ENCODE measurements at regions not wholly inside any gene's neighbourhood (a gene's known extent, or its start where the extent isn't known, plus 50 kb on each side); places are given as distances from the start of the nearest gene placed in this dataset.

GRCh38 chr5:27532305-27532704 is 493.9 kb upstream of the CDH9 start:
- DNase-seq (ENCODE audit: low read depth, low spot score) = no peak
- POLR2A ChIA-PET = no interaction called here
- CTCF ChIA-PET = no interaction called here
- no peak for TF ChIP-seq CTCF (IDR thresholded peaks at IDR 0.05; ENCODE audit: low read depth, low read length)
- Histone ChIP-seq H3K9me3 (ENCODE audit: control insufficient read depth, insufficient read depth, low read length) (no peaks in the 10 kb centered on the region), H3K27me3 (ENCODE audit: control insufficient read depth, insufficient read depth, low read length) (no peaks in the 10 kb centered on the region), H3K4me3 (ENCODE audit: low read depth, low read length) (no peak overlapping the region), H3K27ac (ENCODE audit: low read depth, low read length) (no peak overlapping the region)

GRCh38 chr5:27524515-27524914 is 486.1 kb upstream of the CDH9 start:
- no peak for DNase-seq (ENCODE audit: low read depth, low spot score)
- Histone ChIP-seq H3K27ac (ENCODE audit: low read depth, low read length) (no peak overlapping the region), H3K4me3 (ENCODE audit: low read depth, low read length) (no peak overlapping the region), H3K27me3 (ENCODE audit: control insufficient read depth, insufficient read depth, low read length) (no peaks in the 10 kb centered on the region), H3K9me3 (ENCODE audit: control insufficient read depth, insufficient read depth, low read length) (peaks cover 8% of the 10 kb centered on the region)
- TF ChIP-seq CTCF (IDR thresholded peaks at IDR 0.05; ENCODE audit: low read depth, low read length) = no peak
- ChIA-PET POLR2A (no interaction called here), CTCF (no interaction called here)

GRCh38 chr5:27523629-27524028 is 485.2 kb upstream of the CDH9 start:
- Histone ChIP-seq H3K9me3 (ENCODE audit: control insufficient read depth, insufficient read depth, low read length) (peaks cover 8% of the 10 kb centered on the region), H3K27me3 (ENCODE audit: control insufficient read depth, insufficient read depth, low read length) (no peaks in the 10 kb centered on the region), H3K4me3 (ENCODE audit: low read depth, low read length) (no peak overlapping the region), H3K27ac (ENCODE audit: low read depth, low read length) (no peak overlapping the region)
- CTCF ChIA-PET = no interaction called here
- no peak for TF ChIP-seq CTCF (IDR thresholded peaks at IDR 0.05; ENCODE audit: low read depth, low read length)
- POLR2A ChIA-PET = no interaction called here
- DNase-seq (ENCODE audit: low read depth, low spot score) = no peak

- Histone ChIP-seq H3K27ac (ENCODE audit: low read depth, low read length) (no peak overlapping the region), H3K4me3 (ENCODE audit: low read depth, low read length) (no peak overlapping the region), H3K9me3 (ENCODE audit: control insufficient read depth, insufficient read depth, low read length) (peaks cover 5% of the 10 kb centered on the region; the same call in 1 of the 2 replicates), H3K27me3 (ENCODE audit: control insufficient read depth, insufficient read depth, low read length) (no peaks in the 10 kb centered on the region)
- ChIA-PET POLR2A (no interaction called here), CTCF (no interaction called here)
- no peak for TF ChIP-seq CTCF (IDR thresholded peaks at IDR 0.05; ENCODE audit: low read depth, low read length)
- no peak for DNase-seq (ENCODE audit: low read depth, low spot score)
Observed at GRCh38 chr5:27516437-27516836, 478.1 kb upstream of the CDH9 start.

DNA sequence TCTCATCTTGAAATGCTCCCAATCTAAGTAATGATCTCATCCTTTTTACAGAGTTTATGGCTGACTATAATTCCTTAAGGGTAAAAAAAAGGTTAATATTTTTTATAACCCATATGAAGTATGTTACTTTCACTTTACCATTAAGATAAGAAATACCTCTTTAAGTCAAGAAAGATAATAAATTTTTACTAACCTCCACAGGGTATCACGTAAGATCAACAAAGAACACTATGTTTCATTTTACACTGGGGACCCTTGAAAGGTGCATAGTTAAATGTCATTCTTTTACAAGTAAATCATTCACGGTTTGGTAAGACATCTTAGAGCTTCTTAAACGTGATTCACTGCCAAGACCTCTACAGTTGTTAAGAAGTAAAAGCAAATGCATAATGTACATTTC is 472.7 kb upstream of the CDH9 start:
- ChIA-PET POLR2A (no interaction called here), CTCF (no interaction called here)
- no peak for TF ChIP-seq CTCF (IDR thresholded peaks at IDR 0.05; ENCODE audit: low read depth, low read length)
- no peak for DNase-seq (ENCODE audit: low read depth, low spot score)
- no peak overlapping the region for H3K27ac ChIP-seq (ENCODE audit: low read depth, low read length)
- H3K9me3 ChIP-seq (ENCODE audit: control insufficient read depth, insufficient read depth, low read length) = peaks cover 3% of the 10 kb centered on the region; the same call in 1 of the 2 replicates
- no peaks in the 10 kb centered on the region for H3K27me3 ChIP-seq (ENCODE audit: control insufficient read depth, insufficient read depth, low read length)
- H3K4me3 ChIP-seq (ENCODE audit: low read depth, low read length) = no peak overlapping the region
